Myocyte (in vitro differentiated cells): ENCODE measurements at regions not wholly inside any gene's neighbourhood (a gene's known extent, or its start where the extent isn't known, plus 50 kb on each side); places are given as distances from the start of the nearest gene placed in this dataset.
A peak's percentile ranks its signal among the peaks of the same experiment; 100 is the strongest.
"Not testable (repeated sequence)": the region's sequence is repeated elsewhere in the genome, so short reads cannot be mapped to it uniquely, and the experiment has no call there.

Source experiments
- DNase-seq: peaks from one replicate; pipeline ENCODE4 v3.0.0-alpha.2; 2012; ENCODE audit warnings: low read depth

- DNase-seq, result no peak
Measured at GRCh38 chr12:85572956-85573355, 263.3 kb downstream of the RASSF9 start.

- DNase-seq, result no peak
Measured at GRCh38 chr12:85573635-85574214, 262.5 kb downstream of the RASSF9 start.

GRCh38 chr12:85574291-85574690 is 261.9 kb downstream of the RASSF9 start:
- no peak for DNase-seq

DNA sequence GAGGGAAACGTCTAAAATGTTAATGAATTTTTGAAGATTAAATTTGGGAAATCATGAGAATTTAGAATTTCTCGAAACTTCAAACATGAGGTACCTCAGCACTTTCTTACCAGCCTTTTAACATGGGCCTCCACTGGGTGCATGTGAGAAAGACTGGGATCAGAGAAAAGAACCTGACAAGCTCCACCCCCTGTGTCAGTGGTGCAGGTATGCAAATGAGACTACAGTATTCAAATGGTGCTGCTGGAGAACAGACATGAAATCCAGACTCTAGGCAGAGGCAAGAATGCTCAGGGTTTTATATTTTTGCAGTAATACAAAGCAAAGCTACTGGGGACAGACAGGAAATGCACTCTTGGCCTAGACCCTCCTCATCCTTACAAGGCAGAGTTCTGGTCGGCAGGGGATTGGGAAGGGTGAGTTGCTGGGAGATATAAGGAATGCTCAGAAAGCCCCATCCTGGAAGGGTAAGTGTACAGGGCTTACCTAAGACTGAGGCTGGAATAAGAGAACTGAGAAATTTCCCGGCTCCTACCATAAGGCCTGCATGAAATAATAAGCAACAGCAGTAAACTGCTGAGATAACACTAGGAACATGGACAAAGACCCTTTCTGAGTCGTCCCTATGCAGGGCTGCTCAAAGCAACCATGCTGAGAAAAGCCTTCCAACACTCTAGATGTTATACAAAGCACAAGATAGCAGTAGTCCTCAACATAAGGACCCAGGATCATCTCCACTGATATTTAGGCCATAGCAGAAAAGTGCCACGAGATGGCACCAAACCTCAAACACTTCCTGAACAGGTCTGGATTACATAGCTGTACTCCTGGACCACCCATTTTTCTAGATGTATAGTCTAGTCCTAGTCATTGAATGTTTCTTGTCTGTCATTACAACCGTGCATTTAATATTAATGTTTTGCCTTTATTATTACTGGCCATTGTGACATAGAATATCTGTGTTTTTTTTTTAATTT is 260.8 kb downstream of the RASSF9 start:
- DNase-seq, result peak; percentile 68

DNA sequence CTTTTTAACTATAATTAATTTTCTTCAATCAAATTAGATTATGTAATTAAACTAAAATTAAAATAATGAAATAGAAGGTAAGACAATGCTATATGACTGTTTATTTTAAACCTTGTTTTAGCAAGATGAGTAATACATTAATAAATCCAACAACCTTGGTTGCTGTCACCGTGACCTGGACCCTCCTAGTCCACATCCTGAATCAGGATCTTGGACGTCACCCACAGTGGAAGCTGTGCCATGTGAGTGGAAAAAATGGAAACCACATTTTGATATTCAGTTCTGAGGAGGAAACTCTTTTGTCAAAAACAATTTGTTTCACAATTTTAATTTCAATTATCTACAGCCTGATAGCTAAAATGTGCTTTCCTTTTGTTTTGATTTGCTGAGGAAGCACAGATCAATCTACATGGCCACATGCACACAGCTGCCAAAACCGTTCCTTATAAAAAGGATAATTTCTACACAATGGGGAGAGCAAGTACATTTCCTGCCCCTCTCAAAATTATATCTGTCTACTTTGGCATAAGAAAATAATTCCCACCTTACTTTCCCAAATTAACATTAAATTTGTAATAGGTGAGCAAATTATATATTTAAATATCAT is 255.5 kb downstream of the RASSF9 start:
- no peak for DNase-seq

GRCh38 chr12:85587158-85587557 is 249.1 kb downstream of the RASSF9 start:
- DNase-seq, result no peak

GRCh38 chr12:85588221-85588620 is 248.0 kb downstream of the RASSF9 start:
- DNase-seq, result no peak

DNA sequence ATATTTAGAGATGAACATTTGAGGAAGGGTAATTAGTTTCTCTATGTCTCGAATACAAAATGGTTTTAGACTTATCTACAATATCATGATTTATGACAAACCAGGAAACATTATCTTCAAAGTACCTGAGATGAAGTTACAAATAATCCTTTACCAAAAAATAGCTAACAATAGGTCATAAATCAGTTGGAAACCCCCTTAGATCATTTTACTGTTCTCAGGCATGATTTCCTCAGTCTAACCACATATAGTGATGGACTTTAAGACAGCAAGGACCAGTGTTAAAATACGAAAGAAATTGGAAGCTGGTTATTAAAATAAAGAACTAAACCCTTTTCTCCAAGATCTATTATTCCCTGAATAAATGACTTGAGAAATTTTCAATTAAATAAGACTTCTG is 235.4 kb downstream of the RASSF9 start:
- no peak for DNase-seq

- DNase-seq, result no peak
Measured at GRCh38 chr12:85603556-85603955, 232.7 kb downstream of the RASSF9 start.

GRCh38 chr12:85606455-85606854 is 229.8 kb downstream of the RASSF9 start:
- DNase-seq, result no peak

DNA sequence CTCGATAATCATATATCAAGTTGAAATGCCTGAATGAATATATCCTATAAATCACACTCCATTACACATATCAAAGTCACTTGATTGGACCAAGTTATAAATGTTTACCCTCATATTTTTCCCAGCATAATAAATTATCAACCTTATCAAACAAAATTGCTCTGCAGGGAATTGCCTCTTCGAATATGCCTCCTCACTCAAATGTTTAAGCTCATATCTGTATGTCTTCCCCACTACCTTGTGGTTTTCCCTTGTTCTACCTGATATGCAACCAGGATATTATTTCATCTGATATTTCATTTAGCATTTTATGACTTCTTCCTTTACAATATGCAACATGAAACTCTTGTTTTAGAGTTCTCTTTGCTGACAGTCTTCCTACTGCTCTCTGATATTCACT is 226.4 kb downstream of the RASSF9 start:
- no peak for DNase-seq

- DNase-seq, result no peak
Measured at GRCh38 chr12:85610194-85610593, 226.0 kb downstream of the RASSF9 start.

DNA sequence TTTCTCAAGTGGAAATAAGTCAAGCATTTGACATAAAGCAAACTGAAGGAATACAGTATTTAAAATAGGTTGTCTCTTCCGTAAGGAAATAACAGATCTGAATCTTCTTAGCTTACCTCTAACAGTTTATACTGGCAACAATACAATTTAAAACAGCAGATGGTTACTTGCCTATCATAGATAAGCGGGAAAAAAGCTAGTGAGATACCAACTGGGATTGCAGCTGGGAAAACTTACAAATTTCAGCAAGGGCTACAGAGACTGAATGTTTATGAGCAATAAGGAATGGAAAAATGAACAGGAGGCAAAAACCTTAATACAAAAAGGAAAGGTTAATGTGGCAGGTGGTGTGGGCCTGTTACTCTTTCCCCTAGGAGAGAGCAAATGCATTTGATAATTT is 220.0 kb downstream of the RASSF9 start:
- no peak for DNase-seq

- DNase-seq, result no peak
Measured at GRCh38 chr12:85617307-85618091, 218.7 kb downstream of the RASSF9 start.

DNA sequence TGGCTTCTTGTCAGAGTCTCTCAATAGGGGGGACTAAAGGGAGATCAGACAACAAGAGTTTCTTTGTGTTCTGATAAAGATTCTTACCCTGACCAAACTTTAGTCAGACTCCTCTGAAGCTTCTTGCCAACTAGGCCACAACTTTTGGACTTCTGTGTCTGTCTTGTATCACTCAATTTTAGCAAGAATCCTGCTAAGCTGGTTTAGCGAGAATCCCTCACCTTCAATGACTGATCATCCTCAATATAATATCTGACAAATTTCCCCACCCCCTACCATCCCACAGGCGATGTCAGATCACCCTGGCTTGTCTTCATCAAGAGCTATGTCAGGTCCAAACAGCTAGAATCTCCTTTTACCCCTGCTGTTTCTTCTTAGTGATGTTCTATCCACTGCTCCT is 215.2 kb downstream of the RASSF9 start:
- no peak for DNase-seq

DNA sequence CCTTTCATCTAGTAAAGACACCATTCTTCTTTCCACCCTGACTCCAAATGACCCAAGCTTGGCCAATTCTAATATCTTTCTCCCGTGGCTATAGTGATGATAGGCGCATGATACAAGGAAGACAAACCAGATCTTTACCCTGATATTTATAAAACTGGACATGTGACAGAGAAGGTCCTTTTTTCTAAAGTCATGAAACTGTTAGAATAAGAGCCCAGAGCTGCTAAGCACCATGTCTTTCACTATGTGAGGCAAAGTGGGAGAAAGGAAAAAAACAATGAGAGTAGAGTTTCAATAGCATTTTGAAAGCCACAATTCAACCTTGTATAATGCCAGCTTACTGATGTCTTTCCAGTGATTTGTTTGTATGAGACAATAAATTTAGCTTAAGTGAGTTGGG is 212.4 kb downstream of the RASSF9 start:
- no peak for DNase-seq

GRCh38 chr12:85625467-85625866 is 210.7 kb downstream of the RASSF9 start:
- DNase-seq, result no peak

DNA sequence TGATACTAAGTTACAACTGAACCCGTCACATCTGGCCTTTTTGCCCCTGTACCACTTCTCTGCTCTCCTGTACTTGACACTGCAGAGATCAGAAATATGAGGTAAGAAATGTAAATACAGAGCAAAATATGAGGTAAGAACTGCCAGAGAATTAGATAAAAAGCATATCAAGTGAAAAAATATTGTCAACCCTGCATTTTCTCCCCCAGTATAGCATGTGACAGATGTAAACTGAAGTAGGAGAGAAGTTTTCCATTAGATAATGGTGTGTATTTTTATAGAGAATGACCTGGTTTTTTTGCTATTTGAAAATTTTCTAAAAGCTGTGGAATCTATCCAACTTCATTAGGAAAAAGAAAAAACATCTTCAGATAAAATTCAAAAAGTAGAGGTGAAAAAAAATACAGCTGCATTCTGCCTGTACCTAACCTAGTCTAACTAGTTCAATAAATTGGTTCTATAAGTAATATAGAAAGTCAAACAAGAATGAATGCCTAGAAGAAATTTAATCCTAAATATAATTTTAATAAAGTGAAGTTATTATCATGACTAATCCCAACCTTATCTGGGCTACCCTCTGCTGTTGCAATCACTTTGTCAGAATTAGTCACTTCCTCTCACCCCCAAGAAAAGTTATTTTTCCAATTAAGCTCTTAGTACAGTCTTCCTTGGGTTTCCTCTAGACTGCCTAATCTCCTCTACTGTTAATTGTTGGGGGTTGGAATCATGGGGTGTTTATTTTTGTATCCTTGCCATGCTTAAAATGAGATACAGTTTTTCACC is 210.0 kb downstream of the RASSF9 start:
- DNase-seq, result peak; percentile 14

DNA sequence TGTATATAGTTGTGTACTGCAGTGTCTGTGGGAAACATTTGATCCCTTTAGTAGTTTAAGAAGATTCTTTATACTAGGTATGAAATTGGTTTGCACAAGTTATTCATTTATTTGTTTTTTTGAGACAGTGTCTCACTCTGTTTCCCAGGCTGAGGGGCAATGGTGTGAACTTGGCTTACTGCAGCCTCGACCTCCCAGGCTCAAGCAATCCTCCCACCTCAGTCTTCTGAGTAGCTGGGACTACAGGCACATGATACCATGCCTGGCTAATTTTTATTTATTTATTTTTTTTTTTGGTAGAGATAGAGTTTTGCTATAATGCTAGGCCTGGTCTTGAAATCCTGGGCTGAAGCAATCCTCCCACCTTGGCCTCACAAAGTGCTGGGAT is 209.4 kb downstream of the RASSF9 start:
- DNase-seq, result no peak

DNA sequence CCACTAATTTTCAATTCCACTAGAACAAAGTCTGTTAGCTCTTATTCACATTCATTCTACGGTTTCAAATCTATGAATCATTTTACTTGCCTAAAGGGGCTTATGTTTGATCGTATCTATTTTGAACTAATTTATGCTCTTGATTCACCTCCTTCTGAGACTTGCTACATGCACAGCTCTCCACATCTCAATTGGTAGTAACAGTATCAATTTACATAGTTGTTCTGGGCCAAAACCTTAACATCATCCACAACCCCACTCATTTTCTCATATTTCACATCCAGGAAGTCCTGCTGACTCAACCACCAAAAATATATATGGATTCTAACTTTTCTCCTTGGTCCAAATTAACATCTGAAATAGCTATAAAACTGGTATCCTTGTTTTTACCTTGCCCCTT is 208.6 kb downstream of the RASSF9 start:
- peak; percentile 33 for DNase-seq

DNA sequence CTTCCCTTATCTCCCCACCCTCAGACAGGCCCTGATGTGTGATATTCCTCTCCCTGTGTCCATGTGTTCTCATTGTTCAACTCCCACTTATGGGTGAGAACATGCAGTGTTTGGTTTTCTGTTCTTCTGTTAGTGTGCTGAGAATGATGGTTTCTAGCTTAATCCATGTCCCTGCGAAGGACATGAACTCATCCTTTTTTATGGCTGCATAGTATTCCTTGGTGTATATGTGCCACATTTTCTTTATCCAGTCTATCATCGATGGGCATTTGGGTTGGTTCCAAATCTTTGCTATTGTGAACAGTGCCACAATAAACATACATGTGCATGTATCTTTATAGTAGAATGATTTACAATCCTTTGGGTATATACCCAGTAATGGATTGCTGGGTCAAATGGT is 207.6 kb downstream of the RASSF9 start:
- DNase-seq, result not testable (repeated sequence)
